Posterior vena cava (tissue), 2 donors: ENCODE measurements at regions not wholly inside any gene's neighbourhood (a gene's known extent, or its start where the extent isn't known, plus 50 kb on each side); places are given as distances from the start of the nearest gene placed in this dataset.

ENCODE experiments used
- DNase-seq: peaks from one replicate; pipeline ENCODE4 v3.0.0-alpha.2; 2020; ENCODE audit warnings: low spot score
- intact Hi-C, 2 donors: fragments of 100-400 bp; cut with DNase I; formaldehyde crosslinking; loops; one replicate each; pipeline versions ENCODE4 v1.14.1 to v1.14.2; 2022 to 2023
- donor health status: DM: yes; HTN: yes; CAD: no.
- donor health status: DM: yes; HTN: yes; CAD: no.

DNA sequence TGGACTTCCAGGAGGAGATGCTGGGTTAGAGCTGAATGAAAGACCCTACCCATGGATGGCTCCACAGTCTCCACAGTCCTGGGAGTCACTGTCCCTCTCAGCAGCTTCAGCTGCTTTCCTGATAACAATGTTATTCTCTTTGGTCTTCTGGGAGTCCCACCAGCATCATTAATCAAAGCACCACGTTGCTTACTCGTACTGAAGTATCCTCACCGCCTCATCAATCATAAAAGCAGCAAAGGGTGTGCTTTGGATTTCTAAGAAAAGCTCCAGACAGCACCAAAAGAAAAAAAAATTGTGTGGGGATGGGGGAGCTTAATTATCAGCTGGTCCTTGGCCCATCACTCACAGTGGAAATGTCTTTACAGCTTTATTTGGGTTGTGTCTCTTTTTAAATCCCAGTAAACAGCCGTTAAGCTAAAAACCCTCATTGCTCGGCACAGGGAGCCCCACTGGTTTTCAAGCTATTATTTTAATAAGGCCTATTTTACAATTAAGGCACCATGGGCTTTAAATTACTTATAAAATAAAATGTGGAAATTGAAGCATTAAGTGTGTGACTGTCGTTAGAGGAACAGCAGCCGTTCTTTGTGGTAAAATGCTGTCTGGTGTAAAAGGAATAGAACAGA is 538.0 kb downstream of the EBF1 start:
- intact Hi-C loops: no loop called here
- DNase-seq: no peak

GRCh38 chr5:158560170-158560569 is 539.5 kb downstream of the EBF1 start:
- DNase-seq: no peak
- intact Hi-C loops: no loop called here

- DNase-seq: no peak
- intact Hi-C loops: no loop called here
These were observed 540.1 kb downstream of the EBF1 start for GRCh38 chr5:158559643-158560042.

GRCh38 chr5:158559066-158559465 is 540.6 kb downstream of the EBF1 start:
- DNase-seq: no peak
- intact Hi-C loops: no loop called here

DNA sequence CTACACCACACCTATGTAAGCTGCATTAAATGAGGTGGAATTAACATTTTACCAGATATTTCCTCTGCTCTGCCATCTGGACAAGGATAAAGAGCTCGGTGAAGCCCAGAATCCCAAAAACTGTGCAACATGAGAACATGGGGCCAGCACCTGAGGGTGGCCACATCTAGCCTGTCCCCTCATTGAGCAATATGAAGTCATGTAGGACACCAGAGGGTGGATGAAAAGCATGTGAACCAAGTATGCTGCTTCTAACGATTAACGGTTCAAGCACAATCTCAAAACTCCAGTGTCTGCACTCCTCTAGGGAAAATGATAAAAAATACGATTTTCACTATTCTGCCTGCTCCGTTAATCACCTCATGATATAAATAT is 545.8 kb downstream of the EBF1 start:
- no peak for DNase-seq

GRCh38 chr5:158553195-158553961 is 546.3 kb downstream of the EBF1 start:
- intact Hi-C loops: no loop called here
- no peak for DNase-seq

More for the DNA sequence above, 545.8 kb downstream of the EBF1 start:
- intact Hi-C loops: no loop called here

DNA sequence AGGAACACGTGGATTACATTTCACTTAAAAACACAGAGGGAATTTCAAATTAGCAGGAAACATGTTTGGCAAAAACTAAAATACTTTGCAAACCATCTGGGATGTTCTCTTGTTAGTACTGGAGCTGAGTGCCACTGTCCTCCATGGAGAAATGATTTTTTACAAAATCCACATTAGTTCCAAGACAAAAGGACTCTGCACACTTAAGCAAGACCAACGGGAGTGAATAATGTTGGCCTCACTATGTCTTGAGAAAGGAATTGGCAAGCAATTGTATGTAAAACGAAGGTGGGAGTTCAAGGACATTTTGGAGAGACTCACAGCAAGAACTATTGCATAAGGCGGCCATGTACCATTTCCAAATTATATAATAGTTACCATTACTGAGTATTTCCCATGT is 547.5 kb downstream of the EBF1 start:
- intact Hi-C loops: no loop called here
- no peak for DNase-seq

- DNase-seq: no peak
- intact Hi-C loops: no loop called here
These were observed 550.4 kb downstream of the EBF1 start for GRCh38 chr5:158549311-158549710.

GRCh38 chr5:158546748-158547147 is 553.0 kb downstream of the EBF1 start:
- intact Hi-C loops: no loop called here
- DNase-seq: no peak

DNA sequence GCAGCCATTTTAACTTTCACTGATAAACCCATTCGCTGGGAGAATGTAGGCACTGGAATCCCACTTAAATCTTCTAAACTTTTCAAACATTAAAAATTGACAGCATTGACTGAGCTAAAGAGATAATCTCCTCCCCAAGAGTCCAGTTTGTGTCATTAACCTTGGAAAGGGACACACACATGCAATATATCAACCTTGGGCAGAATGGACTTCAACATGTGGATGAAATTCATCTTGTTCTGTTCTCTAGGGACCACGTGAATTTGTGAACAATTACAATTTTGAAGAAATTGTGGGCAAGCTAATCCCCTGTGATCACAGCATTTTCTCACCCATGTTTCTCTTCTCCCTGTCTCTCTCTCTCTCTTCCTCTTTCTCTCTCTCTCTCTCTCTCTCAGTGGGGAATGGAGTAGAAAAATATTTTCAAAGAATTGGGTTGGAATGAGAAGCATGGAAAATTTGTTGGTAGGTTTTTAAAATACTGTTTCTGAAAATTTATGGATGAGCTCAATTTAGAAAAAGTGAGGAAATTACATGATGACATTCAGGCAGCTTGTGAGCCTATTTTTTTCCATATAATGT is 553.7 kb downstream of the EBF1 start:
- no peak for DNase-seq

DNA sequence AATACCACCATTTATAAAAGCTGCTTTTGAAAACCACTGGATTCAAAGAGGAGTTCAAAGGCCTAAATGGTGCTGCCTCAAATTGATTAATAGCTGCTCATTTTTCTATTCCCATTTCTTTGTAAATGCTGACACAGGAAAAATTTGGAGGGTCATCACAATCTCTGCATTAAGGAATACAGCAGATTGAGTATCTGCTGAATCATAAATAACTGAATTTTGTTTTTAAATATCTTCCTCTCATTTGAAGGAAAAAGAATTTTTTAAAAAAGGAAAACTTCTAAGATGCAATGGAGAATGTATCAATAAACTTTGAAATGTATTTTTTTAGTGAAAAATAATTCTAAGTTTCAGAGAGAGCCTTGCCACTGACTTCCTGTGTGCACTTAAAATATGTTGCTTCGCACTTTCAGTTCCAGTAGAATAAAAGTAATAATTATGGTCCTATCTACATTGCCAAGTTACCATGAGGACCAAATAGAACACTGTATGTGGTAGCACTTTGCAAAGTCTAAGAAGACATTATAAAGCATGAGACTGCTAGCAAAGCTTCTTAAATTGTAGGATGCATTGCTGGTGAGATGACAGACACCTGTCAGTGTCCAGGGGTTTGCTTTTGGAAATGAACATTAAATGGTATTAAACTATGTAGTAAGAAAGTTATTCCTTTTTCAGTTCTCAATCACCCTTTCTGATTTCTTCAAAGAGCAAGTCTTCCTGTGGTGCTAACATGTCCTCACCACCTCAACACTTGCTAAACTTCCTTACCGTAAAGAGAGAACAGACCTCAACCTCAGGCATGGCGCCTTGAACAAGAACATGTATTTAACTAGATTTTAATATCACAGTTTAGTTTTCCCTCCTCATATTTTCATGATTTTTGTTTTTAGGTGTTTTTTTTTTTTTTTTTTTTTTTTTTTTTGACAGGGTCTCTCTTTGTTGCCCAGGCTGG is 555.1 kb downstream of the EBF1 start:
- DNase-seq: no peak
- intact Hi-C loops: no loop called here

More for the DNA sequence above, 553.7 kb downstream of the EBF1 start:
- intact Hi-C loops: no loop called here

- DNase-seq: no peak
- intact Hi-C loops: no loop called here
These were observed 556.0 kb downstream of the EBF1 start for GRCh38 chr5:158543539-158544387.

DNA sequence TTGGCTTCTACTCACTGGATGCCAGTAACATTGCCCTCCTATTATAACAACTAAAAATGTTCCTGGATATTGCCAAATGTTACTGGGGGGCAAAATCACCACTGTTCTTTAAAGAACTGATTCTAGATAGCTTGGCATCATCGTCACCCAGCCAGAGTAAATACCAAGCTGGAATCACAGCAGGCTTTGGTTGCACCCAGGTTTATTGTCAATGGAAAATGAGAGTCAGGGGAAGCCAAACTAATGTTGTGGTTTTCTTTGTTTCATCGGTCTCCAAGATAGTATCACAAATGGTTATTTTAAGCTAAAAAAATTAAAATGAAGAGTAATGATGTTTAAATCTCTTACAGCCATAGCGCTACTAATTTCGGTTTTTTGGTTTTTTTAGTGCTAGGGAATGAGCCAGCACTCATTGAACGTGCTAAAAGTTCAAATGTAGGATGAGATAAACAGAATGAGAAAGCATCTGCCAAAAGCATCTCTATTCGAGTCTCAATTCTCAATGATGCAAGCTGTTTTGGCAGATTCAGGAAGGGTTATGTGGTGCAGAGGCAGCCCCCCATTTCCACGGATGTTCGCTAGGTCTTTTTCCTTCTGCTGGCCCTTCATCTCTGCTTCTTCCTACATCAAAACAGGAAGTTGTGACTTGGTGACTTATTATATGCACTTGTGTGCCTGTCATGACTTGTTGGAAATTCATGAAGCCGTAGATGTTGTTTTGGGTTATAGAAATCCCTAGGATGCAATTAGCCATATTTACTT is 558.0 kb downstream of the EBF1 start:
- DNase-seq: no peak
- intact Hi-C loops: no loop called here

GRCh38 chr5:158538506-158539074 is 561.1 kb downstream of the EBF1 start:
- intact Hi-C loops: no loop called here
- no peak for DNase-seq

DNA sequence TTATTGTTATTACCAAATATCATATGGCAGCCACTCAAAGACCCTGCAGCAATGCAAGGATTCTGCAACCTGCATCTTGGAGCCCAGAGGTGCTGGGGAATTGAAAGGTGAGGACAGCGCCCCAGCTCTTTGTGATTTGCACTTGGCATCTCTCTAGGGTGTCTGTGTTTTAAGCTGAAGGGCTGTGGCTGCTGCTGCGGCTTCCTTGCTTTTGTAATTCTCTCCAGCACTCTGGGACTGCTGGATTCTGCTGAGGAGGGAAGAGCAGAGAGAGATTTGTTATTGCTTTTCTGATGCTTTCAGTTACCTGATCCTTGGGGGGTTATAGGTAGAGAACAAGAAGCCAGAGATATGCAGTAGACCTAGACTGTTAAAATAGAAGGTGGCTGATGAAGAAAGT is 562.4 kb downstream of the EBF1 start:
- no peak for DNase-seq
- intact Hi-C loops: no loop called here

DNA sequence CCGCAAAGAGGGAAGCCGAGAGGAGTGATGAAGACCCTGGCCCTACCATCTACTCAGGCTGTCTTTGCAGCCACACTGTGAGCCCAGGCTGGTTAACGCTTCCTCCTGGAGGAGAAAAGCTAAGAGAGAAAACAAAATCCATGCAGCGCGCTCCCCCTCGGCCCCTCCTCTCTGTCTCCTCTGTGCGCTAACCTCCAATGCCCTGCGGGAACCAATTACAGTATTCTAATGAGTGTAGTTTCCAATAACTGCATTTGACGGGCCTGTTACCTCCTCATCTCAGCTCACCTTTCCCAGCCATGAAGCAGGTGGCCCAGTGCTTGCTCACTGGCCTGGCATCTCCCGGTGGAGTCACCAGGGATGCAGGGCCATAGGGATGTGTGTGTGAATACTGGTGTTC is 565.5 kb downstream of the EBF1 start:
- no peak for DNase-seq
- intact Hi-C loops: no loop called here

- no peak for DNase-seq
- intact Hi-C loops: no loop called here
These were observed 567.0 kb downstream of the EBF1 start for GRCh38 chr5:158532739-158533138.

GRCh38 chr5:158531860-158532259 is 567.9 kb downstream of the EBF1 start:
- DNase-seq: no peak
- intact Hi-C loops: no loop called here
